CD4-positive, CD25-positive, alpha-beta regulatory T cell (primary cell): ENCODE measurements at regions not wholly inside any gene's neighbourhood (a gene's known extent, or its start where the extent isn't known, plus 50 kb on each side); places are given as distances from the start of the nearest gene placed in this dataset.

Source experiments
- ATAC-seq, 2 donors: fragments of 150-1000 bp; cut with Tn5 transposase; one replicate each; pipeline ENCODE4 v1.10.0; 2021; ENCODE audit warnings: low read depth in 2 of 2, moderate number of reproducible peaks in 2 of 2, moderate library complexity in 1 of 2
- DNase-seq, 3 donors: peaks; one replicate each; pipeline versions ENCODE4 v3.0.0 to v3.0.0-alpha.2; 2012 to 2022; ENCODE audit warnings: mixed read lengths in 1 of 3
- H3K27ac ChIP-seq: one replicate; pipeline ENCODE4 v1.7.0; 2013; ENCODE audit warnings: mild to moderate bottlenecking, low read length; ENCODE audit not compliant: insufficient read depth, poor library complexity, severe bottlenecking
- H3K27me3 ChIP-seq: one replicate; pipeline ENCODE4 v1.7.0; 2013; ENCODE audit warnings: low read length; ENCODE audit not compliant: control insufficient read depth, insufficient read depth
- H3K36me3 ChIP-seq: one replicate; pipeline ENCODE4 v1.7.0; 2013; ENCODE audit warnings: mild to moderate bottlenecking, low read length, moderate library complexity; ENCODE audit not compliant: control insufficient read depth, insufficient read depth
- H3K4me1 ChIP-seq: 2 replicates; pipeline ENCODE4 v1.7.0; 2013; ENCODE audit warnings: mild to moderate bottlenecking, low read length; ENCODE audit not compliant: insufficient read depth, control insufficient read depth, poor library complexity, severe bottlenecking
- H3K4me3 ChIP-seq: one replicate; pipeline ENCODE4 v1.7.0; 2013; ENCODE audit warnings: low read depth, mild to moderate bottlenecking, low read length, moderate library complexity
- H3K9me3 ChIP-seq, 2 experiments: 1 replicate in 1 of 2; 2 replicates in 1 of 2; pipeline ENCODE4 v1.7.0; 2013; ENCODE audit warnings: low read length in 2 of 2, mild to moderate bottlenecking in 1 of 2, moderate library complexity in 1 of 2; ENCODE audit not compliant: control insufficient read depth in 2 of 2
- H3K27ac Mint-ChIP-seq, 3 donors: one replicate each; pipeline ENCODE4 v1.8.0; 2020 to 2022; ENCODE audit warnings: mild to moderate bottlenecking in 3 of 3, mixed read lengths in 3 of 3, moderate library complexity in 2 of 3
- H3K27me3 Mint-ChIP-seq: one replicate; pipeline ENCODE4 v1.8.0; 2022; ENCODE audit warnings: mild to moderate bottlenecking, mixed read lengths
- H3K36me3 Mint-ChIP-seq: one replicate; pipeline ENCODE4 v1.8.0; 2020; ENCODE audit warnings: mixed read lengths
- H3K4me1 Mint-ChIP-seq, 4 donors: one replicate each; pipeline ENCODE4 v1.8.0; 2020 to 2022; ENCODE audit warnings: mixed read lengths in 4 of 4, mild to moderate bottlenecking in 1 of 4
- H3K4me3 Mint-ChIP-seq, 4 donors: one replicate each; pipeline ENCODE4 v1.8.0; 2020 to 2022; ENCODE audit warnings: mild to moderate bottlenecking in 4 of 4, mixed read lengths in 4 of 4, moderate library complexity in 3 of 4
- H3K9me3 Mint-ChIP-seq, 7 donors: one replicate each; pipeline ENCODE4 v1.8.0; 2020 to 2022; ENCODE audit warnings: mixed read lengths in 7 of 7, mild to moderate bottlenecking in 3 of 7, moderate library complexity in 2 of 7

DNA sequence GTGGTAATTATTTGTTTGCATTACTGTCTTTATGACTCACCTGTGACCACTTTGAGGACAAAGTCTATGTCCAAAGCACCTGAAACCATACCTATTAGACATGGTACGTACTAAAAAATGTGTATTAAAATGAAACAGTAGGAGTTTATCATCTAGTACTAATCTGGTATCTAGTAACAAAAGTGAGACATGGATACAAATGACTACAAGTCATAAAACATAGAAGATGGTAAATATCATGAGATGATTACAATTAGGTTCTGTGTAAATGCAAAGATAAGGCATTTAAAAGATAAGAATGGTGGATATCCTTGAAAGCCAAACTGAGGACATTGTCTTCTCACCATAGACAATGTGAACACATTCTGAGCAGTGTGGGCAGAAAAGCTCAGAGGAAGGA, 113.5 kb upstream of the GUCY1A2 start:
- Histone ChIP-seq H3K36me3 (no peaks in the 10 kb centered on the region), H3K4me3 (no peak overlapping the region), H3K4me1 (no peaks in the 10 kb centered on the region), H3K27me3 (no peaks in the 10 kb centered on the region), H3K9me3 (peaks cover 0 to under 1% of the 10 kb centered on the region in 2 experiments), H3K27ac (no peak overlapping the region)
- DNase-seq (no peak), ATAC-seq (no peak)
- Mint-ChIP-seq H3K36me3 (no peaks in the 10 kb centered on the region), H3K9me3 (peaks cover 3 to 21% (median 10%) of the 10 kb centered on the region in 7 donors), H3K27me3 (no peaks in the 10 kb centered on the region), H3K4me1 (no peaks in the 10 kb centered on the region), H3K4me3 (no peak overlapping the region), H3K27ac (no peak overlapping the region)

DNA sequence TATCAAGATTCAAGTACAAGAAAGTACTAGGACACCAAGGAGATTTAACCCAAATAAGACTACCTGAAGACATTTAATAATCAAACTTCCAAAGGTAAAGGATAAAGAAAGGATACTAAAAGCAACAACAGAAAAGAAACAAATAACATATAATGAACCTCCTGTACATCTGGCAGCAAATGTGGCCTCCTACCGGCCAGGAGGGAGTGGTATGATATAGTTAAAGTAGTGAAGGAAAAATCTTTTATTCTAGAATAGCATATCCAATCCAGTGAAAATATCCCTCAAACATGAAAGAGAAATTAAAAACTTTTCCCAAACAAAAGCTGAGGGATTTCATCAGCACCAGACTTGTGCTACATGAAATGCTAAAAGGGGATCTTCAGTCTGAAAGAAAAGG, 104.7 kb upstream of the GUCY1A2 start:
- Mint-ChIP-seq H3K4me1 (no peaks in the 10 kb centered on the region), H3K36me3 (no peaks in the 10 kb centered on the region), H3K9me3 (peaks cover 0 to 12% (median 6%) of the 10 kb centered on the region in 7 donors), H3K27ac (no peak overlapping the region), H3K27me3 (no peaks in the 10 kb centered on the region), H3K4me3 (no peak overlapping the region)
- Histone ChIP-seq H3K27ac (no peak overlapping the region), H3K9me3 (peaks cover 0 to 2% of the 10 kb centered on the region in 2 experiments), H3K4me3 (no peak overlapping the region), H3K36me3 (no peaks in the 10 kb centered on the region), H3K4me1 (no peaks in the 10 kb centered on the region), H3K27me3 (no peaks in the 10 kb centered on the region)
- no peak for ATAC-seq
- no peak for DNase-seq

DNA sequence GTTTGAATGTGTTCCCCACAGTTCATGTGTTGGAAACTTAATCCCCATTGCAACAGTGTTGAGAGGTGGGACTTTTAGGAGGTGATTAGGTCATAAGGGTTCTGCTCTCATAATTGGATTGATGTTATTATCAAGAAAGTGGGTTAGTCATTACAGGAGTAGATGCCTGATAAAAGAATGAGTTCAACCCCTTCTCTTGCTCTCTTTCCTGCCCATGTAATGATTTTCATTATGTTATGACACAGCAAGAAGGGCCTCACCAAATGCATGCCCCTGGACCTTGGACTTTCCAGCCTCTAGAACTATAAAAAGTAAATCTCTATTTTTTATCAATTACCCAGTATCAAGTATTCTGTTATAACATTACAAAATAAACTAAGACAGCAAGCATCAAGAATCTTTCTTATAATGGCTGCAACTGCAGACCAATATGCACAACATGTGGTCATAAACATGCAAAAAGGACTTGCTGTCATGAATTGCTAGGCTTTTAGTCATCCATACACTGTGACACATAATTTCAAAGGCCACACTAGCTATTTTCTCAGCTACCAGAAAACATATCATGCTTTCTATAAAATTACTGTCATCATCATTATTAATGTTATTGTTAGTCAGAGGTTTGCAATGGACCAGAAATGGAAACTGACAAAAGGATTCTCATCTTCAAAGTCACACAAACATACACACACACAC, 99.9 kb upstream of the GUCY1A2 start:
- no peak for DNase-seq
- H3K9me3 Mint-ChIP-seq, result peaks cover 2 to 28% (median 4%) of the 10 kb centered on the region in 7 donors
- H3K27me3 Mint-ChIP-seq, result no peaks in the 10 kb centered on the region
- no peaks in the 10 kb centered on the region for H3K36me3 Mint-ChIP-seq
- Histone ChIP-seq H3K27ac (no peak overlapping the region), H3K4me3 (no peak overlapping the region), H3K4me1 (no peaks in the 10 kb centered on the region), H3K36me3 (no peaks in the 10 kb centered on the region), H3K9me3 (no peaks in the 10 kb centered on the region), H3K27me3 (no peaks in the 10 kb centered on the region)
- no peak for ATAC-seq
- no peak overlapping the region for H3K4me3 Mint-ChIP-seq
- H3K27ac Mint-ChIP-seq, result no peak overlapping the region
- H3K4me1 Mint-ChIP-seq, result no peaks in the 10 kb centered on the region

DNA sequence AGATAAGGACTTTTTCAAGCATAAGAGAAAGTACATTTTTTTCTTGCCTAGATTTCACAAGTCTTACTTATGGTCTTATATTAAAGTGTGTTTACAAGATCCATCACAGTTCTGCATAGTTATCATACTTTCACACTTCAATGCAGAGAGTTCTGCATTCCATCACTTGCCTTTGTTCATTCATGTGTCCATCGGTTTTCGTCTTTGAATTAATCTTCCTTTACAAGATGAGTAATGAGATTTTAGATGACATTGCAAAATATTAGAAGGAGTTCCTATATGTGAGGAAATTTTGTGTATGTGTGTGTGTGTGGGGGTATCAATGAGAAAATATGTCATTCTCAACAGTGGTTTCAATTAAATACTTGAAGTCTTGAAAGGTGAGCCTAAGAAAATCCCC, 98.1 kb upstream of the GUCY1A2 start:
- ATAC-seq (no peak), DNase-seq (no peak)
- H3K4me3 Mint-ChIP-seq, result no peak overlapping the region
- Histone ChIP-seq H3K27me3 (no peaks in the 10 kb centered on the region), H3K4me3 (no peak overlapping the region), H3K4me1 (no peaks in the 10 kb centered on the region), H3K36me3 (no peaks in the 10 kb centered on the region), H3K9me3 (no peaks in the 10 kb centered on the region), H3K27ac (no peak overlapping the region)
- peaks cover 0 to 23% (median 4%) of the 10 kb centered on the region in 7 donors for H3K9me3 Mint-ChIP-seq
- no peaks in the 10 kb centered on the region for H3K4me1 Mint-ChIP-seq
- no peaks in the 10 kb centered on the region for H3K36me3 Mint-ChIP-seq
- no peak overlapping the region for H3K27ac Mint-ChIP-seq
- H3K27me3 Mint-ChIP-seq, result no peaks in the 10 kb centered on the region

DNA sequence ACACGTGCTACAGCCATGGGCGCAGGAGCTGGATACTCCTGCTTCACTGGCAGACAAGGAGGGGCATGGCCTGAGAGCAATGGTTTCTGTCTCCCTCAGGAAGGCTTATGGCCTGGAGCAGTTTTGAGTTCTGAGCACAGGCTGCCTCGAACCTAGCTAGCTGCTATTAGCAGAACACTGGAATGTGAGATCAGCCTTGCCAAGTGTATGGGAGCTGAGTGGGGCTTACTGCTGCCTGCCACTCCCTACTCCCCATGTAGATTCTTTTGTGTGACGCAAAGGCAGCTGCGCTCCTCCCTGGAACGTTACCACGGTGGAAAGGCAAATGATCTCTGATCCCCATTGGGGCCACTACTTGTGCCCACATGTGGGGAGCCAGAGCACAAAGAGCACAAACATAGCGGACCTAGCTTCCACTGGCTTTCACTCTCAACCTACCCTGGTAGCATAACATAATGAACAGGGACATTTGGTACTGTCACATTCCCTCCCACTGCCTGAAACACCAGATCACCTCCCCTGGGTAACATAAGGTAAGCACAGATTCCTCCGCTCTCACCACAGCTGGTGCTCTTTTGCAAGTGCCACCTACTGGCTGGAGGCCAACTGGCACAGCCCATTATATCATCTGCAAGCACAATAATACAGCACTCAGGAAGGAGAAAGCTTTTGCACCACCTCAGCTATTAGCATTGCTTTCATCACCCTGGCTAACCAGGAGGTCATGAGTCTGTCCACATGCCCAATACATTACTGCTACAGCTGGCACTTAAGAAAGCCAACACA, 84.6 kb upstream of the GUCY1A2 start:
- ATAC-seq (no peak), DNase-seq (no peak)
- Histone ChIP-seq H3K27ac (no peak overlapping the region), H3K36me3 (no peaks in the 10 kb centered on the region), H3K4me3 (no peak overlapping the region), H3K9me3 (peaks cover 8 to 19% of the 10 kb centered on the region in 2 experiments), H3K4me1 (no peaks in the 10 kb centered on the region), H3K27me3 (no peaks in the 10 kb centered on the region)
- no peak overlapping the region for H3K4me3 Mint-ChIP-seq
- H3K9me3 Mint-ChIP-seq, result peaks cover 0 to 40% (median 14%) of the 10 kb centered on the region in 7 donors
- H3K36me3 Mint-ChIP-seq, result no peaks in the 10 kb centered on the region
- H3K27ac Mint-ChIP-seq, result no peak overlapping the region
- no peaks in the 10 kb centered on the region for H3K4me1 Mint-ChIP-seq
- H3K27me3 Mint-ChIP-seq, result no peaks in the 10 kb centered on the region

DNA sequence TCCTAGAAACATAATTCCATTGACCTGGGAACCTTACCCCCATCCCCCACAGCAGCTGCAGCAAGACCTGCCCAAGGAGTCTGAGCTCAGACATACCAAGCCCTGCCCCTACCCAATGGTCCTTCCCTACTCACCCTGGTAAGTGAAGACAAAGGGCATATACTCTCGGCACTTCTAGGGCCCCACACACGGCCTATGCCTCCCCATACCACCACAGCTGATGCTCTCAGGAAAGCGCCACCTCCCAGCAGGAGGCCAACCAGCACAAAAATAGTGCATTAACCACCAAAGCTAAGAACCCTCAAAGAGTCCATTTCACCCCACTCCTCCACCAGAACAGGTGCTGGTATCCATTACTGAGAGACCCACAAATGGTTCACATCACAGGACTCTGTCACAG, 74.4 kb upstream of the GUCY1A2 start:
- no peaks in the 10 kb centered on the region for H3K4me1 ChIP-seq
- H3K27ac Mint-ChIP-seq, result no peak overlapping the region
- H3K27me3 ChIP-seq, result no peaks in the 10 kb centered on the region
- peaks cover 7 to 11% of the 10 kb centered on the region in 2 experiments for H3K9me3 ChIP-seq
- peaks cover 5 to 54% (median 13%) of the 10 kb centered on the region in 7 donors for H3K9me3 Mint-ChIP-seq
- H3K27me3 Mint-ChIP-seq, result no peaks in the 10 kb centered on the region
- no peak overlapping the region for H3K4me3 Mint-ChIP-seq
- no peak overlapping the region for H3K27ac ChIP-seq
- no peaks in the 10 kb centered on the region for H3K36me3 ChIP-seq
- no peaks in the 10 kb centered on the region for H3K4me1 Mint-ChIP-seq
- ATAC-seq, result no peak
- no peak for DNase-seq
- H3K4me3 ChIP-seq, result no peak overlapping the region
- H3K36me3 Mint-ChIP-seq, result no peaks in the 10 kb centered on the region

DNA sequence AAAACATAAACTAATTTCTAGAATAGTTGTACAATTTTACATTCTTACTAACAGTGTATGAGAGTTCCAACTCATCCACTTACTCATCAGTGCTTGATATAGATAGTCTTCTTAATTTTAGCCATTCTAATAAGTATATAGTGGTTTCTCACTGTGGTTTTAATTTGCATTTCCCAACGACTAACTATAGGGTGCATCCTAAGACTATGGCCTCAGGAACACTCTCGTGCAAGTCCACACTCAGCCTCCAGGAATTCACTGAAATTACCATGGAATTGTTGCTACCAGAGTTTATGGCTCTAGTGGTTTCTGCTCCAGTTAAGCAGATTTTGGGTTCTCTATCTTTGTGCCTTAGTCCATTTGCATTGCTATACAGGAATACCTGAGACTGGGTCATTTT, 60.1 kb upstream of the GUCY1A2 start:
- H3K36me3 Mint-ChIP-seq, result no peaks in the 10 kb centered on the region
- H3K4me3 Mint-ChIP-seq, result no peak overlapping the region
- DNase-seq (no peak), ATAC-seq (no peak)
- no peak overlapping the region for H3K27ac Mint-ChIP-seq
- H3K4me3 ChIP-seq, result no peak overlapping the region
- no peaks in the 10 kb centered on the region for H3K27me3 ChIP-seq
- no peaks in the 10 kb centered on the region for H3K4me1 ChIP-seq
- no peaks in the 10 kb centered on the region for H3K36me3 ChIP-seq
- H3K4me1 Mint-ChIP-seq, result no peaks in the 10 kb centered on the region
- no peaks in the 10 kb centered on the region for H3K27me3 Mint-ChIP-seq
- H3K9me3 ChIP-seq, result peaks cover 0 to 14% of the 10 kb centered on the region in 2 experiments
- H3K27ac ChIP-seq, result no peak overlapping the region
- peaks cover 1 to 26% (median 5%) of the 10 kb centered on the region in 7 donors for H3K9me3 Mint-ChIP-seq

DNA sequence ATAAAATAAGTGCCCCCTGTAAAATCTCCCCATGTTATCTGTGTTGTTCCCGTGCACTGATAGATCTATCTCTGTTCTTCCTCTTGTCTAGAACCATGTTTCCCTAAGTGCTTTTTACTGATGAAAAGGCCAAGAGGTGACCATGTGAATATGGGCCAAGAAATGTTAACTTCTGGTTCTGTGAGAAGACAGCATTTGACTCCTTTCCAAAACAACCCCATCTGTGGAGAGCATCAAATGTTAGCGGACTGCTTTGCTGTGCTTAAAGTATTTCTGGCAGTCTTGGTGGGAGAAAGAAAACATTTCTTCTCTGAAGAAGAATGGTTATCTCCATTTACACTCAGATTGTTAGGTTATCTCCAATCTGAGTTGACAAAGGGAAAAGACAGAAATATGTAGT, 58.6 kb upstream of the GUCY1A2 start:
- H3K27me3 ChIP-seq, result no peaks in the 10 kb centered on the region
- H3K4me1 ChIP-seq, result no peaks in the 10 kb centered on the region
- H3K27ac ChIP-seq, result no peak overlapping the region
- Mint-ChIP-seq H3K27ac (no peak overlapping the region), H3K4me1 (no peaks in the 10 kb centered on the region), H3K9me3 (peaks cover 1 to 16% (median 4%) of the 10 kb centered on the region in 7 donors), H3K4me3 (no peak overlapping the region), H3K36me3 (no peaks in the 10 kb centered on the region), H3K27me3 (no peaks in the 10 kb centered on the region)
- no peak for ATAC-seq
- no peaks in the 10 kb centered on the region for H3K36me3 ChIP-seq
- no peak overlapping the region for H3K4me3 ChIP-seq
- H3K9me3 ChIP-seq, result peaks cover 0 to 7% of the 10 kb centered on the region in 2 experiments
- no peak for DNase-seq
